ENCODE measurements at regions not wholly inside any gene's neighbourhood (a gene's known extent, or its start where the extent isn't known, plus 50 kb on each side); places are given as distances from the start of the nearest gene placed in this dataset.

DNA sequence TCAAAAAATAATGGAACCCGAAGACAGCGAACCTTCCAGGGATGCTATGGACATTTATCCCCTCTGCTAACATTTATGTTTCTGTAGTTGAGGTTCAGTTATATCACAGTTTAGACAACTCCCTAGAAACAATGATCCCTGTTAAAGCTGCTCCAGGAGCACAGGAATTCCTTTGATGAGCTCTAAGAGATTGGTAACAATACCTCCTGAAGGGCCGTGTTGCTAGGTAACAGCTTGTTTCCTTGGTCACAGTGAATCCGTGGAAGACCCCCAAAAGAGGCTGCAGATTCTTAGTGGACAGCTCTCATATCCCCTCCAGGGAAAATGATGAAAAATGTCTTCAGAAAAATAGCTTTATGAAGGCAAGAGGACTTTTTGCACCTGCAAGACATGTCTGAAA lies 160.2 kb downstream of the SERPINI1 start:
- Histone ChIP-seq H3K4me1 (no peaks in the 10 kb centered on the region), H3K36me3 (no peaks in the 10 kb centered on the region), H3K4me3 (no peak overlapping the region), H3K27me3 (no peaks in the 10 kb centered on the region), H3K9me3 (no peaks in the 10 kb centered on the region), H3K27ac (no peak overlapping the region)
- no peak for DNase-seq
- TF ChIP-seq POLR2A (IDR thresholded peaks at IDR 0.05): no peak

- H3K27ac ChIP-seq: no peak overlapping the region
- no peaks in the 10 kb centered on the region for H3K9me3 ChIP-seq
- no peaks in the 10 kb centered on the region for H3K27me3 ChIP-seq
- no peaks in the 10 kb centered on the region for H3K36me3 ChIP-seq
- no peak for DNase-seq
- H3K4me3 ChIP-seq: no peak overlapping the region
- TF ChIP-seq POLR2A (IDR thresholded peaks at IDR 0.05): no peak
- TF ChIP-seq, protein P1, sequence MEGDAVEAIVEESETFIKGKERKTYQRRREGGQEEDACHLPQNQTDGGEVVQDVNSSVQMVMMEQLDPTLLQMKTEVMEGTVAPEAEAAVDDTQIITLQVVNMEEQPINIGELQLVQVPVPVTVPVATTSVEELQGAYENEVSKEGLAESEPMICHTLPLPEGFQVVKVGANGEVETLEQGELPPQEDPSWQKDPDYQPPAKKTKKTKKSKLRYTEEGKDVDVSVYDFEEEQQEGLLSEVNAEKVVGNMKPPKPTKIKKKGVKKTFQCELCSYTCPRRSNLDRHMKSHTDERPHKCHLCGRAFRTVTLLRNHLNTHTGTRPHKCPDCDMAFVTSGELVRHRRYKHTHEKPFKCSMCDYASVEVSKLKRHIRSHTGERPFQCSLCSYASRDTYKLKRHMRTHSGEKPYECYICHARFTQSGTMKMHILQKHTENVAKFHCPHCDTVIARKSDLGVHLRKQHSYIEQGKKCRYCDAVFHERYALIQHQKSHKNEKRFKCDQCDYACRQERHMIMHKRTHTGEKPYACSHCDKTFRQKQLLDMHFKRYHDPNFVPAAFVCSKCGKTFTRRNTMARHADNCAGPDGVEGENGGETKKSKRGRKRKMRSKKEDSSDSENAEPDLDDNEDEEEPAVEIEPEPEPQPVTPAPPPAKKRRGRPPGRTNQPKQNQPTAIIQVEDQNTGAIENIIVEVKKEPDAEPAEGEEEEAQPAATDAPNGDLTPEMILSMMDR (IDR thresholded peaks at IDR 0.05): no peak
- H3K4me1 ChIP-seq: no peaks in the 10 kb centered on the region
Measured at GRCh38 chr3:167895178-167895577, 159.7 kb downstream of the SERPINI1 start.

GRCh38 chr3:167892205-167892604 lies 156.7 kb downstream of the SERPINI1 start:
- TF ChIP-seq, protein P1 (IDR thresholded peaks at IDR 0.05): no peak
- TF ChIP-seq POLR2A (IDR thresholded peaks at IDR 0.05): no peak
- Histone ChIP-seq H3K27me3 (no peaks in the 10 kb centered on the region), H3K27ac (no peak overlapping the region), H3K36me3 (no peaks in the 10 kb centered on the region), H3K9me3 (no peaks in the 10 kb centered on the region), H3K4me1 (no peaks in the 10 kb centered on the region), H3K4me3 (no peak overlapping the region)
- DNase-seq: no peak

DNA sequence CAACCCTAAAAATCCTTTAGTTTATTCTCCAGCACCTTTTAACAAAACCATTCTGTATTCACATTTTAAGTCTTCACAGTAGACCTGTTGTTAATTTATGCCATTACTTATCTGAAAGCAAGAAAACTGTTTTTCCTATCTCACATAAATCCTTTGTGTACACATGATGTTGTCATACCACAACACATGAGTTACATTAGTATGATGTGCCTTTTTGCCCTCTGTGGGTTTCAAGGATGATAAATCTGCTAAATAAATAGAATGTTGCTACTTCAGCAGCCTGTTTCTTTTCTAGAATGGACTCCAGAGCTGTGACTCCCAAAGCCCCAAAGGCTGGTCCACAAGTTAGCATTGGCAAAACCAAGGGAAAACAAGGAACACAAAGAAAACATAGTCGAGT lies 151.6 kb downstream of the SERPINI1 start:
- no peak for DNase-seq
- H3K4me1 ChIP-seq: no peaks in the 10 kb centered on the region
- H3K27ac ChIP-seq: no peak overlapping the region
- no peaks in the 10 kb centered on the region for H3K27me3 ChIP-seq
- H3K9me3 ChIP-seq: no peaks in the 10 kb centered on the region
- H3K4me3 ChIP-seq: no peak overlapping the region
- TF ChIP-seq, protein P1 (IDR thresholded peaks at IDR 0.05): no peak
- no peak for TF ChIP-seq POLR2A (IDR thresholded peaks at IDR 0.05)
- H3K36me3 ChIP-seq: no peaks in the 10 kb centered on the region

DNA sequence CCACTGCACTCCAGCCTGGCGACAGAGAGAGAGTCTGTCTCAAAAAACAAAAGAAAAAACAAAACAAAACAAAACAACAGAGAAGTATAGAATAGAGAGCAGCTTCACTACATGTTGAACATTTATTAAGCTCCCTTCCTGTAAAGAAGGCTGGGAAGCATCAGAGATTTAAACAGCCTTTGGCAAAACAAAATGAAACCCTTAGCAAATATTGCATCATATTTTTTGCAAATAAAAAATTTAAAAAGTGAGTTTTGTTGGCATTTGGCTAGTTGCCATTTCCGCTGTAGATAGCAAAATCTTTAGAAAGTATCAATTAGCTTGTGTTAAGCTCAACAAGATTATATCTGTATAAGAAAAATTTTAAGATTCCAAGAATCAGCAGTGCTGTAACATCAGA lies 151.2 kb downstream of the SERPINI1 start:
- Histone ChIP-seq H3K4me3 (no peak overlapping the region), H3K36me3 (no peaks in the 10 kb centered on the region), H3K9me3 (no peaks in the 10 kb centered on the region), H3K4me1 (no peaks in the 10 kb centered on the region), H3K27me3 (no peaks in the 10 kb centered on the region), H3K27ac (no peak overlapping the region)
- no peak for DNase-seq
- no peak for TF ChIP-seq POLR2A (IDR thresholded peaks at IDR 0.05)
- TF ChIP-seq, protein P1 (IDR thresholded peaks at IDR 0.05): no peak

GRCh38 chr3:167885277-167885676 lies 149.8 kb downstream of the SERPINI1 start:
- TF ChIP-seq, protein P1 (IDR thresholded peaks at IDR 0.05): no peak
- TF ChIP-seq POLR2A (IDR thresholded peaks at IDR 0.05): no peak
- Histone ChIP-seq H3K4me1 (no peaks in the 10 kb centered on the region), H3K9me3 (no peaks in the 10 kb centered on the region), H3K36me3 (no peaks in the 10 kb centered on the region), H3K4me3 (no peak overlapping the region), H3K27ac (no peak overlapping the region), H3K27me3 (no peaks in the 10 kb centered on the region)
- DNase-seq: no peak

All from Peyer's patch (tissue), 4 donors.